Mucosa of descending colon (tissue), 3 donors: ENCODE measurements at regions not wholly inside any gene's neighbourhood (a gene's known extent, or its start where the extent isn't known, plus 50 kb on each side); places are given as distances from the start of the nearest gene placed in this dataset.

Experiments used
- ATAC-seq: fragments of 200-7000 bp; cut with Tn5 transposase; one replicate; pipeline ENCODE4 v1.9.1; 2020; ENCODE audit warnings: mild to moderate bottlenecking, moderate library complexity
- DNase-seq, 3 donors: peaks; one replicate each; pipeline ENCODE4 v3.0.0-alpha.2; 2020
- H3K36me3 ChIP-seq: fragments of 200-600 bp; one replicate; pipeline ENCODE4 v1.8.0; 2021; ENCODE audit warnings: low read depth, mild to moderate bottlenecking
- H3K4me1 ChIP-seq: fragments of 200-600 bp; one replicate; pipeline ENCODE4 v1.8.0; 2021; ENCODE audit warnings: low read depth, mild to moderate bottlenecking
- H3K4me3 ChIP-seq: fragments of 200-600 bp; one replicate; pipeline ENCODE4 v1.8.0; 2021; ENCODE audit warnings: mild to moderate bottlenecking
- H3K9me3 ChIP-seq: fragments of 200-600 bp; one replicate; pipeline ENCODE4 v1.8.0; 2021; ENCODE audit warnings: mild to moderate bottlenecking
- CTCF ChIP-seq: fragments of 200-600 bp; IDR thresholded peaks from one replicate; pipeline ENCODE4 v1.8.0; 2022; ENCODE audit warnings: antibody characterized with exemption, mild to moderate bottlenecking
- intact Hi-C, 2 donors: fragments of 100-400 bp; cut with DNase I in 1 of 2; cut with micrococcal nuclease in 1 of 2; formaldehyde crosslinking; loops; one replicate each; pipeline versions ENCODE4 v1.11.0 to v1.11.1; 2022; cut with DNase I, micrococcal nuclease
- donor health status: DM: no; HTN: no; CAD: no; lungs with moderate emphysema.
- donor health status: DM: no; HTN: no; CAD: no.
- donor health status: DM: no; HTN: yes; CAD: no.

GRCh38 chr12:74957231-74957630 lies 252.4 kb downstream of the KCNC2 start:
- no peaks in the 10 kb centered on the region for H3K4me1 ChIP-seq
- H3K9me3 ChIP-seq = peaks cover 8% of the 10 kb centered on the region
- no peak for TF ChIP-seq CTCF
- no peak overlapping the region for H3K4me3 ChIP-seq
- intact Hi-C loops = no loop called here
- no peaks in the 10 kb centered on the region for H3K36me3 ChIP-seq
- ATAC-seq (no peak), DNase-seq (no peak)

- ATAC-seq = no peak
- no peaks in the 10 kb centered on the region for H3K36me3 ChIP-seq
- H3K4me1 ChIP-seq = no peaks in the 10 kb centered on the region
- no peak for DNase-seq
- H3K9me3 ChIP-seq = peaks cover 8% of the 10 kb centered on the region
- no peak for TF ChIP-seq CTCF
- intact Hi-C loops = no loop called here
- no peak overlapping the region for H3K4me3 ChIP-seq
These were observed 252.0 kb downstream of the KCNC2 start for GRCh38 chr12:74957634-74958033.

- DNase-seq (no peak), ATAC-seq (no peak)
- H3K9me3 ChIP-seq = peaks cover 8% of the 10 kb centered on the region
- intact Hi-C loops = no loop called here
- H3K4me1 ChIP-seq = no peaks in the 10 kb centered on the region
- no peak overlapping the region for H3K4me3 ChIP-seq
- H3K36me3 ChIP-seq = no peaks in the 10 kb centered on the region
- TF ChIP-seq CTCF = no peak
These were observed 250.0 kb downstream of the KCNC2 start for GRCh38 chr12:74959657-74960056.

- intact Hi-C loops = no loop called here
- H3K36me3 ChIP-seq = no peaks in the 10 kb centered on the region
- H3K9me3 ChIP-seq = no peaks in the 10 kb centered on the region
- H3K4me3 ChIP-seq = no peak overlapping the region
- H3K4me1 ChIP-seq = no peaks in the 10 kb centered on the region
- TF ChIP-seq CTCF = no peak
- DNase-seq = no peak
- no peak for ATAC-seq
These were observed 246.3 kb downstream of the KCNC2 start for GRCh38 chr12:74963304-74963703.

- ATAC-seq = no peak
- no peak overlapping the region for H3K4me3 ChIP-seq
- no peaks in the 10 kb centered on the region for H3K4me1 ChIP-seq
- no peaks in the 10 kb centered on the region for H3K9me3 ChIP-seq
- intact Hi-C loops = no loop called here
- no peaks in the 10 kb centered on the region for H3K36me3 ChIP-seq
- no peak for DNase-seq
- no peak for TF ChIP-seq CTCF
These were observed 245.7 kb downstream of the KCNC2 start for GRCh38 chr12:74963867-74964331.

GRCh38 chr12:74964390-74964789 lies 245.2 kb downstream of the KCNC2 start:
- no peak for TF ChIP-seq CTCF
- DNase-seq = no peak
- intact Hi-C loops = no loop called here
- H3K9me3 ChIP-seq = no peaks in the 10 kb centered on the region
- H3K4me1 ChIP-seq = no peaks in the 10 kb centered on the region
- no peak for ATAC-seq
- H3K36me3 ChIP-seq = no peaks in the 10 kb centered on the region
- no peak overlapping the region for H3K4me3 ChIP-seq
